Middle frontal gyrus (tissue), 1 donor: ENCODE measurements at regions not wholly inside any gene's neighbourhood (a gene's known extent, or its start where the extent isn't known, plus 50 kb on each side); places are given as distances from the start of the nearest gene placed in this dataset.
"Not testable (repeated sequence)": the region's sequence is repeated elsewhere in the genome, so short reads cannot be mapped to it uniquely, and the experiment has no call there.

Source experiments
- DNase-seq: peaks from one replicate; pipeline ENCODE4 v3.0.0-alpha.2; 2015; ENCODE audit warnings: low spot score; ENCODE audit errors: extremely low spot score

DNA sequence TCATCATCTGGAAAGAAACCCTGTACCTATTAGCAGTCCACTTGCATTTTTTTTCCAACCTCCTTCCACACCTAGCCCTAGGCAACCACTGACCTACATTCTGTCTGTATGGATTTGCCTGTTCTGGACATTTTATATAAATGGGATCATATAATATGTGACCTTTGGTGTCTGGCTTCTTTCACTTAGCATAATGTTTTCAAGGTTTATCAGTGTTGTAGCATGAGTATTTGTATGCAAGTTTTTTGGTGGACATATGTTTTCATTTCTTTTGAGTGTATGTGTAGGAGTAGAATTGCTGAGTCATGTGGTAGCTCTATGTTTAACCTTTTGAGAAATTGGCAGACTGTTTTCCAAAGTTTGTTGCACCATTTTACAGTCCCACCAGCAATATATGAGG, 198.6 kb downstream of the CEP135 start:
- no peak for DNase-seq

DNA sequence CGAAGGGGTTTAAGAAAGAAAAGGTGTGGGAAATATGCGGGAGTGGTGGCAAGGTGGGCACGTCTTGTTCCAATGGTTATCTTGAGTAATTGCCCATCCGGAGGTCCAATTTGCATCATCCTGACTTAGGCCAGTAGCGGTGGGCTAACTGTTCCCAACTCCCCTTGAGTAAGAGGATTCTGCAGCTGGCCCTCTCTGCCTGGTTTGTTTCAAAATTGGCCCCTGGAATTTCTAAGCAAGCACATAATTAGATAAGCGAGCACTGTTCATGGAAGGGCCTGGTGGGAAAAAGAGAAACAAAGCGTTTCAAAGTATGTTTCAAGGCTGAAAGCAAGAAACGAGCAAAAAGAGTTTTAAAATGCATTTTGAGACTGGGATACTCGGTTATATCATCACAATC, 198.2 kb downstream of the CEP135 start:
- DNase-seq = no peak

DNA sequence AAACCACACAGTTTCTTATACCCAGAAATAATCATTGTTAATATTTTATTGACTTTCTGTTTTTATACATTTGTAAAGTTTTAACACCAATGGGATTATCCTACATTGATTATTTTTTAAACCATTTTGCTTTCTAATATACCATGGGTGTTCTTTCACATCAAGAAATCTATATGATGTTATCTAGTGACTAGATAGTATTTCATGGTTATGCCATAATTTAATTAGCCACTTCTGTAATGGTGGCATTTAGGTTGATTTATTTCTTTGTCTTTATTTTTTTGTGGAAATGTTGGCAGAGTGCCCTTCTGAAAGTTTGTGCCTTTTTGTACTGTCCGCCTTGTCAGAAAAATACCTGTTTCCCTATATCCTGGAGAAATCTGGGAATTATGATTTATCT, 193.3 kb downstream of the CEP135 start:
- no peak for DNase-seq

DNA sequence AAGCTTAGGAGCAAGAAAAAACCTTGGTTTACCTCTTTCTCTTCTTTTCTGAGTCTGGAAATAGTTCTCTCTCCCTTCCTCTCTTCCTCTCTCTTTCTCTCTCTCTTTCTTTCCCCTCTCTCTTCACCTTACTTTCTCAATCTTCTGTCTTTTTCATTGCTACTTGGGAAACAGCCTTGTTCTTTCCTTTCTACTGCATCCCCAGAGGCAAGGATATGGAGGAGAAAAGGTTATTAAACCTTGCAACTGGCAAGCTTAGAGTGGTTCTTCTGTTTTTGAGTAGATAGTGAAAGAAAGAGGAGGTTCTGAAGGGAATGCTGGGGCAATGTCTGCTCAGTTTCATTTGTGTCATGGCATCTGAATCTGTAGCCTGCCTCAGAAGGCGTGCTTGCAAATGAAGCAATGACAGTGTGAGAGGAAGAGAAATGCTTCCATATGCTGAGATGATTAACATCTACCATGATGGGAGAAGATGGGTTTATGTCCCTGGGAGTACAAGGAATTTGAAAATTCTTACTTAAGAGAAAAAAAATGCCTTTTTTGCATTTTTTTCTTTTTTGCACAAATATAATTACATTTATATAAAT, 190.6 kb downstream of the CEP135 start:
- no peak for DNase-seq

DNA sequence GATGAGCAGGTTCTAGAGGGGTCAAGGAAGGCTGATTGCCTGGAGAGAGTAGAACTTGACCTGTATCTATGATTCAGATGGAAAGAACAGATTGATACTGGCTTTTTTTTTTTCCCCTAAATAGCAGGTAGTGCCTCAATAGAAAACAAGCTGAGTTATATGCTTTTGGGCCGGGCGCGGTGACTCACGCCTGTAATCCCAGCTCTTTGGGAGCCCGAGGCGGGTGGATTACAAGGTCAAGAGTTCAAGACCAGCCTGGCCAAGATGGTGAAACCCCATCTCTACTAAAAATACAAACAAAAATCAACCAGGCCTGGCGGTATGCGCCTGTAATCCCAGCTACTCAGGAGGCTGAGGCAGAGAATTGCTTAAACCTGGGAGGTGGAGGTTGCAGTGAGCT, 186.1 kb downstream of the CEP135 start:
- not testable (repeated sequence) for DNase-seq

DNA sequence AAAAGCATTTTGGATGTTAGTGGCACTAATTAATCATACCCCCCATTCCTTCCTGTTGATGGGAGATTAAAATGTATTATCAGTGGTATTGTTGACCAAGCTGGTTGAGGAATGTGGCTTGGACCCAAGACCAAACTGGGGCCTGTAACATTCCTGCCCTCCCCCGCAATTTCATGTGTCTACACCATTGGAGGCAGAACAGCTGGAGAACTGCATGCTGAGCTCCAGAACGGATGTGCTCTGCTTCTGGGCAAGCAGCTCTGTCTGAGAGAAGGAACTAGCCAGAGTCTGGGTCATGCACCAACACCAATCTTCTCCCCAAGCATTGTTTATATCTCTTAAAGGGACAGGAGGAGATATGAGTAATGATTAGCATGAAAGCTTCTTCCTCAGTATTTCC, 185.5 kb downstream of the CEP135 start:
- DNase-seq = no peak

DNA sequence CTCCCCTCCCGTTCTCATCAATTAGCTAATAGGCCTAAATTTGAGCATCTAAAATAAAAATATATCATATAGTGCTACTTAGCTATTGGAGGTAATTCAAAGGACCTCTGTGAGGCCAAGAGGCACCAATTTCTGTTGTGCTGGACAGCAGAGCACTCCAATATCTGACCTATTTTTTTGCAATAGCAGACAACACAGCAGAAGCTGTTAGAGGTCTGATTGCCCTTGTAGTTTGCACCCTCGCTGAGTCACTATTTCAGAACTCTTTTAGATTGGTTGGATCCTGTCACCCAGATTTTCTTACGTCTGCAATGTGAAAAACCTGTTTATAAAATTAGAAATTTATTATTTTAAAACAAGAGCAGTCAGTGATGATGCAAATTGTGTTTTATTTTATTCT, 184.1 kb downstream of the CEP135 start:
- no peak for DNase-seq

DNA sequence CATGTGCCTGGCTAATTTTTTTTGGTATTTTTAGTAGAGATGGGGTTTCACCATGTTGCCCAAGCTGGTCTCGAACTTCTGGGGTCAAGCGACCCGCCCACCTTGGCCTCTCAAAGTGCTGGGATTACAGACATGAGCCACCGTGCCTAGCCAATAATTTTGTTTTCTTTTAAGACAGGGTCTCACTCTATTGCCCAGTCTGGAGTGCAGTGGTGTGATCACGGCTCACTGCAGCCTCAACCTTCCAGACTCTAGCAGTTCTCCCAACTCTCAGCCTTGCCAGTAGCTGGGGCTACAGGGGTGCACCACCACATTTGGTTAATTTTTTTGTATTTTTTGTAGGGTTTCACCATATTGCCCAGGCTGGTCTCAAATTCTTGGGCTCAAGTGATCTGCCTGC, 183.4 kb downstream of the CEP135 start:
- not testable (repeated sequence) for DNase-seq

DNA sequence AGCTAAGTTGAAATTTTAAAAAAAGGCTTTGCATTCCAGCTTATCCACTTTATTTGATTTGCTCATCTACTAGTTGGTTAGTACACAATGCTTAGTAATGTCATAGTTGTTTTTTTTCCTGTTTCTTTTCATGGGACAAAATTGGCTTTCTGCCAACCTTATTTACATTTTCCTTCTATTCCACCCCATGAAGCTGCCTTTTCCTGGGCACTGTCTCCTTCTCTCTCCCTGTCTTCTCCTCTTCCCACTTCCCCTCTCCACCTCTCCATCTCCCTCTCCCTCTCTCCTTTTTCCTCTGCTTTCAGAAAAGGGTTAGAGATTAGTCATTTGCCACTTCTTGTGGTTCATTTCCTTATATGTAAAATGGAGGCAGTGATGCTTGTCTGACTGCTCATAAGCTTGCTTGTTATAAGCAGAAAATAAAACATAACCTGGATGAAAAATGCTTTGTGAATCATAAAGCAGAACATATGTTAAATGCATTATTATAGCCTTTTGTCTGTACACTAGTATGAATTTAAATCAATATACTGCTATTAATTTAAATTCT, 181.9 kb downstream of the CEP135 start:
- no peak for DNase-seq

DNA sequence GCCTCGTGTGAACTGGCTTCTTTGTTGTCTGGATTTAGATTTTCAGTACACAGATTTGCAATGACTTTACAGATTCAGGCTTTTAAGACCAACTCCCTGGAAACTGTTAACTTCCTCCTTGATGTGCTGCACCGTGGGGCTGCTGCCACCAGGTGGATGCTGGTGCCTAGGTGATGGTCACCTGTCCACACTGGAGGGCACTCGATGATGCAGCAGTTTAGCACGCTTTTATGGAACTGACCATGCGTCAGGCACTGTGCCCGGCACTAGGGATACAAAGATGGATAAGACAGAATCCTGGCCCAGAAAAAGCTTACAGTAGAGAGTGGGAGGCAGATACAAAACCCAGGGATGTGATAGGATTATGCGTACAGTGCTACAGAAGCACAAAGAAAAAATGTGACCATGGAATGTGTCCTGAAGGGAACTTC, 180.7 kb downstream of the CEP135 start:
- DNase-seq = no peak

DNA sequence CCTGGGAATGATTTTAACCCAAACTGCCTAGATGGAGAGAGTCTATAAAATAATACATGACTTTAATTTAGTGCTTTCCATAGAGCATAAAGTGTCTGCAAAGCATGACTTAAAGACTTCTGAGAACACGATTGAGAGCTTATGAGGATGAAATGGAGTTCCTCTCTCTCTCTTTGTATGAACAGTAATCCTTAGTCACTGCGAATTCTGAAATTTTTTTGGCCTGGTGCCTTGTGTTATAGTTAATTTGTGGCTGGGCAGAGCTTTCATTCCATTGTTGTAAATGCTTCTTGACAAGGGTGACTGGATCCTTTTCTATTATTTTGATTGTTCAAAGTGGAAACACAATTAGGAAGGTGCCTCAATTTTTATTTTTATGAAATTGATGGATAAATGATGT, 179.5 kb downstream of the CEP135 start:
- no peak for DNase-seq

DNA sequence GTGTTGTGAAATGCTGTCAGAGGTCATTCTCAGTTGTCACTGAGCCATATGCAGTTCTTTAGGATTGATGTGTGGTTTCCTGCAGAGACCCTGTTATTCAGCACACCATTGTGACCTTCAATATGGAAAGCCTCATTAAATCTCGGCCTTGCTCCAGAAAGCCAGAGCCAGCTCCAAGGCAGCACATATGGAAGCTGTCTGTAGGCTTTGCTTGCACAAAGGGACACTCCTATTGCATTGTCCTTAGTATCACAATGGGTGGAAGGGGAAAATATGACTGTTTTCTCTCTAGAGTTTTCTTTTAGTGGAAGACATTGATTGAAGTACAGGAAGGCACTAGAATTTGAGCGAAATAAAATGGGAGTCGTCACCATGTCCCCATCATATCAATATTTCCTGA, 179.0 kb downstream of the CEP135 start:
- no peak for DNase-seq

DNA sequence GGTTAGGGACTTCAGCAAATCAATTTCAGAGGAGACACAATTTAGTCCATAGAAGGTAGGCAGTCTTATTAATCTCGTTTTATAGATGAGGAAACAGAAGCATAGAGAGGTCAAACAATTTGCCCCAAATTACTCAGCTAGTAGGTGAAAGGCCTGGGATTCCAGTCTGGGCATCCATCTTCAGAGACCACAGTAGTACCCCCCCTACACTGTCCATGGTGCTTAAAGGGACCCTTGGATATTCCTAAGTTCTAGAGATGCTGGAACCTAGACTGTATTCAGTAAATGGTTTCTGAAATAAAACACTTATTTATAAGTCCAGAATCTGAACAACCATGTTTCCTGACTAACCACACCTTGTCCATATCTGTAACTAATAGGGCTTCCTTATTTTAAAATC, 174.8 kb downstream of the CEP135 start:
- no peak for DNase-seq

DNA sequence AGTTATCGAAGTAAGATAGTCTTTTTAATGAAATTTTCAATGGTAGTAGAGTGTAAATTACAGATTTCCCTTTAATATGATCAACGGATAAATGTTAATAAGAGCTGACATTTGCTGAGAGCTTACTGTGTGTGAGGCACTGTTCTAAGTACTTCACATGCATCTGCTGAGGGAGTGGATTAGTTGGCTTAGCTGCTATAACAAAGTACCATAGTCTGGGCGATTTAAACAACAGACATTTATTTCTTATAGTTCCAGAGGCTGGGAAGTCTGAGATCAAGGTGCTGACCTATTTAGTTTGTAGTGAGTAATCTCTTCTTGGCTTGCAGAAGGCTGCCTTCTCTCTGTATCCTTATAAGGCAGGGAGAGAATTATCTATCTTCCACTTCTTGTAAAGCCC, 174.3 kb downstream of the CEP135 start:
- DNase-seq = no peak

DNA sequence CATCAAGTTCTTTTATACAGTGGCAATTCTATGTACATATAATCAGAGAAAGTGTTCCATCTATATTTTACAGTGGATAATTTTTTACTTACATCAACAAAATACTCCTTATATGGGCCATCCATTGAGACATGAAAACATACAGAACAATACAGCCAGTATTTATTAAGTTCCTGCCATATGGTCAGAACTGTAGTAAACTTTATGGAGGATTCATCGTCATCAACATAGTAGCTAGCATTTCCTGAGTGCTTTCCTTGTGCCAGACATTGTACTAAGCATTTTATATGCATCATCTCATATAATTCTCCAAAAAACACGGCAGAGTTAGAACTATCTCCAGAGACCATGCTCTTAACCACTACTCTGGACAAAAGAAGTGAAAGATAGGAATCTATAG, 170.1 kb downstream of the CEP135 start:
- DNase-seq = no peak

DNA sequence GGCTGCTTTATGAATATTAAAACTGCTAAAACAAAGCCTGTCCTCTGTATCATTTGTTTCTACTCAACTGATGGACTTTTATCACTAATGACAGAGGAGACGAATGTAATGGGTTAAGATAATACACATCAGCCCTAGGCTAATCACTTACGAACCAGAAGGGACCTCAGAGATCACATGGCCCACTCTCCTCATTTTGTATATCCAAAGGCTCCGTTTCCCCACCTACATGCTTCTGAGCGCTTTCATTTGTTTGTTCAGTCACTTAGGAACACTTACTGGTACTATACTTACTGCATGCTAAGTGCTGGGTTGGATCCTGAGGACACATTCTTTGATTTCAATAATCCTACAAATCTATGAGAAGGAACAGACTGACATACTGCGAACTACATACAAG, 169.3 kb downstream of the CEP135 start:
- no peak for DNase-seq

DNA sequence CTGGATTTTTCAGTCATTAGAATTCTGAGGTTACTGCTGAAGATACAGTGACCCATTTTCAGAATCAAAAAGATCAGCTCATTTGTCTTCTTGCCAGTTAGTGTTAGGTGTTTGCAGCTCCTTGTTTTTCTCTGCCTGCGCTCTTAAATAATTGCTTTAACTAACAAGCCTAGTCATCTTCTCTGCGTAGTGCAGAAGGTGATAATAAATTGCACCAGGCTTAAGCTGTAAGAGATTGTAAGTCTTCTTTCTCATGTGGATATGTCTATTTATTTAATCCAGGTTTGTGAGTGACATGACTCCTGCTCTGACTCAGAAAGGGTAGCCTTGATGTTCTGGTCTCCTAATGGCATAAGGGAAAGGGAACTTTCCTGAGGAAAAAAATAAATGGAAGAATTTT, 167.2 kb downstream of the CEP135 start:
- DNase-seq = no peak

DNA sequence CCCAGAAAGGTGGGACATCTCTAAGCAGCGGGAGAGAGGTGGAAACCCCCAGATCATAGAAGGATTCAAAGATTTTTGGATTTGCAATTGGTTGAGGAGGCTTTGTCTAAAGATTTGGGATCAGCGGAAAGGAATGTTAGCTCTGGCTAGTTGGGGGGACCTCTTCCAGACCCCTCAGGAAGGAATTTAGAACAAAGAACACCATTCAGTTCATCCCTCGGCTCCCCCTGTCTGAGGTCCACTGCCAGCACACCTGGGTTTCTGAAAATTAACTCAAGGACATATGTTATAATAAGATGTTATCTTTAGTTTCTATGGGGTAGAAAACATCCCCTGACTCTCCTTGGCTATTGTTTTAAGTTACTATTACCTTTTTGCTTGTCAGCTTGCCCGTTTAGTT, 163.6 kb downstream of the CEP135 start:
- no peak for DNase-seq

DNA sequence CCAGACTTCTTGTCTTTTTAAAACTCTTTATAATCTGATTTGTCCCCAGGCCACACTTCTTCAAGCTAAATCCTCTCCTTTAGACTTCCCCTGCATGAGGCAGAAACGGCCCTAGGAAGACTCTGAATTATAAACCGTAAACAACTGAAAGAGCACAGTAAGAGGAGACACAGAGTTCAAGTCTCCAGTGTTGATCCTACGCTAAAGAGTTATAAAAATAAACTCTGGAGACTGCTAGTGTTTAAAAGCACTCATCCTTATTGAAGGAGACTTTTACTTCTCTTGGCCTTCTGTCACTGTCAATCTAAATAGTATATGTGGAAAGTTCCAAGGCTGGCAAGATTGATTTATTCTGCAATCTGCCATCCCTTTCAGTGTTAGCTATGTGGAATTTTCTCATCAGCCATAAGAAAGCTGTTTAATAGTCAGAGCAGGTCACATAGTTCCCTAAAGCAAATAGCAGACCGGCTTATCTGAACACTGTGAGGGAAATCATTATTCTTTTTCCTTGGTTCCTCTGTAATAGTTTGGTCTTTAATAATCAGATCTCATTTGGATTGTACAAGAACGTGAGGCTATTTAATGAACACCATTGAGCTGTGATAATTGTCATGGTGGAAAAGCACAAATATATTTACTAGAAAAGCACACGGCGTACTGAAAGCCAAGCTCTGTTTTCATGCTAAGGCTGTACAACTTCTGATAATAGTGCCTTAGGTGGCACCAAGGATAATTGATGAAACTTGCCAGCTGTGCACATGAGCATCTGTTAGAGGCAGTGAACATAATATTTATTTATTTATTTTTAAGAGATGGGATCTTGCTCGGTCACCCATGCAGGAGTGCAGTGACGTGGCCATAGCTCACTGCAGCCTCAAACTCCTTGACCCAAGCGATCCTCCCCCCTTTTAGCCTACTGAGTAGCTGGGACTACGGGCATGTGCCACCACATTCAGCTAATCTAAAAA, 157.7 kb downstream of the CEP135 start:
- DNase-seq = no peak

DNA sequence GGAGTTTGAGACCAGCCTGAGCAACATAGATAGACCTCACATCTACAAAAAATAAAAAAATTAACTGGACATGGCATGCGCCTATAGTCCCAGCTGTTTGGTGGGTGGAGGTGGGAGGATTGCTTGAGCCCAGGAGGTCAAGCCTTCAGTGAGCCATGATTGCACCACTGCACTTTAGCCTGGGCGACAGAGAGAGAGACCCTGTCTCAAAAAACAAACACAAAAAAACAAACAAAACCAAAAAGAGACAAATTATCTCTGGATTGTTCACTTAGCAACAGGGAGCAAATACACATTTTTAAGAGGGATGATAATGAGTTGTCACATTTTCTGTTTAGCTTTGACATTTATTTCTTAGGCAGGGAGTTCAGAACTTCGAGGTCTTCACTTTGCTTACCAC, 155.4 kb downstream of the CEP135 start:
- no peak for DNase-seq

DNA sequence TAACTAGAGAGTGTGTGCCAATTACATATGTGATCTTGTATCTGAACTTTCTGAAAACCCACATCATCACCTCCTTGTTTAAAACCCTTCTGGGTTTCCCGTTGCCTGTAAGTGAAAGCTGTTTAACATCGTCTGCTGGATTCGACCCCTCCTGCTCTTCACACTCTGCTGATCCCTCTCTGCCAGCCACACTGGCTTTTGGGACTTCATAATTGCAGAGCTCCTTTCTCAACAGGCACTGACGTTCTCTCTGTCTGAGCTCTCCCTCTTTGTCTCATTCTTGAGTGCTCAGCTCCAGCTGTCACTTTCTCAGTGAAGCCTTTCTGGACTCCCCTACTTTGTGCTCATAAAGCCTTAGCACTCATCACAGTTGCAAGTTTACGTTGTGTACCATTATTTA, 153.9 kb downstream of the CEP135 start:
- DNase-seq = no peak

DNA sequence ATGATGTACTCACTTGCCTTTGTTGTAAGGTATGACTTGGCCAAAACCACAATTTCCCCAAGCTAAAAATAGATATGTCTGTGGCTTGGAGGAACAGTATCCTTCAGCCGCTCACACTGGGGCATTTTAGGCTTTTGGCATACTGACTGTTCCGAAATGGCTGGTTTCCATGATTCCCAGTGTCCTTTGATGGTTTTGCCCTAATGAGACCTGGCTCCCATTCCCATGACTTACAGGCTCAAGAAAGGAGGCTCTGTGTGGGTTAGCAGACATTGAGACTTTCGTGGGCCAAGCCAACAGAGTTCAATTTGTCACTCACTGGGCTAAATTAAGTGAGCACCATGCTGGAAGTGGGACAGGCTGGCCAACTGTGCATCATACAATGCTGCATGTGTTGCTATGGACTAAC, 150.6 kb downstream of the CEP135 start:
- DNase-seq = no peak

DNA sequence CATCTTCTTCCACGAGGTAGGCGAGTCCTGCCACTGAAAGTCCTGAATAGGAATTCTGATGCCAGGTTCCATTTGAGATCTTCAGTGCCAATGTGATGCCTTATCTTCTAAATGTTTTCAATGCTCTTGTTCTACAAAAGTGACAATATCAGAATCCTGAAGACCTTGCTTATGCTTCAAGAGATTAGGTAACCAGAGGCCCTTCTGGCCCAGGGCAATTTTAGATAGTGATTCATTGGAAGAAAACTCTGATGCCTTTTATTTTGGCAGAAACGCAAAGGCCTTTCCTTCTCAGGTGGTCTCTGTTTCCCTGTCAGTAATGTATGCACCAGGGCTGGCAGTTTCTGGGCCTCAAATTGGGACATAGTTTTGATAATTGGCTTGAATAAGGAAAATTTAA, 144.8 kb downstream of the CEP135 start:
- no peak for DNase-seq
